Stimulated activated CD4-positive, alpha-beta T cell treated with anti-CD3 and anti-CD28 coated beads, Interleukin-4, amount 100 ng/mL, for 4 hours (primary cell): ENCODE measurements at regions not wholly inside any gene's neighbourhood (a gene's known extent, or its start where the extent isn't known, plus 50 kb on each side); places are given as distances from the start of the nearest gene placed in this dataset.
A peak's percentile ranks its signal among the peaks of the same experiment; 100 is the strongest.

Experiments
- DNase-seq, 2 experiments: peaks; one replicate each; pipeline ENCODE4 v3.0.0-alpha.2; 2020

DNA sequence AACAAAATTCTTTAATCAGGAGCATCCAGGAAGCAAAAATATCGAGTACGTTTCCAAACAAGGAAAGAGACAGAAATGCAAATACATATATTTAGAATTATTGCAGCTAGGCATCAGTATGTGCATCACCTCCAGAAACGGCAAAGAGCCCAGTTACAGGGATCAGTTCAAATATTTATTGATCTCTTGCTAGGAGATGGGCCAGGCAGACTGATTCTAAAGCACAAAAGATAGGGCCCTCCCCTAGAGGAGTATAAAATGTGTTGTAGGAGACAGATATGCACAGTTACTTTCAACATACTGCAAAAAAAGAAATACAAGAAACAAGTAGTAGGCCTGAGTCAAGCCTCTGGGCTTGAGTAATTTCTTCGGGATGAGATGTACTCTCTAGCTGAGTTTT lies 80.7 kb upstream of the NHSL1 start:
- no peak for DNase-seq

DNA sequence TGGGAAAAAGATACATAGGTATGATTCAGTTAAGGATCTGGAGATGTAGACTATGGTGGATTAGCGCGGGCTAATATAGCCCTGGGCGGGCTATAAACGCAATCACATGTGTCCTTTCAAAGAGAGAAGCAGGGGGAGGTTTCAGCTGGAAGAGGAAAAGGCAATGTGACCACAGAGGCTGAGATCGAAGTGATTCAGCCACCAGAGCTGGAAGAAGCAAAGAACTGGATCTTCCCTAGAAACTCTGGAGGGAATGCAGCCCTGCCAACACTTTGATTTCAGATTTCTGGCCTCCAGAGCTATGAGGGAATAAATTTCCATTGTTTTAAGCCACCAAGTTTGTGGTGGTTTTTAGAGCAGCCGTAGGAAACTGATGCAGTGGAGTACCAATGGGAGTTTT lies 81.5 kb upstream of the NHSL1 start:
- DNase-seq: no peak

DNA sequence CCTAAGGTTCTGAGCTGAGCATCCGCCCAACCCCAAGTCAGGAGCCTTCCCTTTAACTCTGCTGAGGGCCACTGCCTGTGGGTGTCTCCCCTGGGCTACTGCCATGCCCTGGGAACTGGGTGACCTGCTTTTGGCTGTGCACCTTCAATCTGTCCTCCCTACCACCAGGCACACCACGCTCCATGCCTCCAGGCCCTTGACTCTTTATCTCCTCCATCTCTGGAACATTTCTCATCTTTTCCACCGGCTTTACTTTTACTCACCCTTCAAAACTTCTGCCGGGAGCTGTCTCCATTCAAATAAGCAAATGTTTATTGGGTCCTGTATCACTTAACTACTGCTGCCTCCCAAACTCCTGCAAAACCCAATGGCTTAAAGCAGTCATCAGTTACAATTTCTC lies 83.3 kb upstream of the NHSL1 start:
- no peak for DNase-seq

DNA sequence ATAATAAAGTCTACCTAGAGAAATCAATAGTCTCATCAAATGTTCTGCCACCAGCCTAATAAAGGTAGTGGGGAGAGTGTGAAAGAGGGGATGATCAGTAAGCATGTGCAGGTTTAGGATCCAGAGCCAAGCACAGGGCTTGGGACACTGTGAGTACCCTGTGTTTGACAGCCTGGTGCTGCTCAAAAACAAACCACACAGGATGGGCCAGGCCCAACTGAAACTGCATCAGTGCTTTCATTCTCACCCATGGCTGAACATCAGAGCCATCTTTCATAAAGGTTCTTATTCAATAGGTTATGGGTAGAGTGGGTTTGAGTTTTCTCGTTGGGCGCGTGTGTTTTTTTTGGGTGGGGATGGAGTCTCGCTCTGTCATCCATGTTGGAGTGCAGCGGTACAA lies 87.3 kb upstream of the NHSL1 start:
- DNase-seq: no peak

DNA sequence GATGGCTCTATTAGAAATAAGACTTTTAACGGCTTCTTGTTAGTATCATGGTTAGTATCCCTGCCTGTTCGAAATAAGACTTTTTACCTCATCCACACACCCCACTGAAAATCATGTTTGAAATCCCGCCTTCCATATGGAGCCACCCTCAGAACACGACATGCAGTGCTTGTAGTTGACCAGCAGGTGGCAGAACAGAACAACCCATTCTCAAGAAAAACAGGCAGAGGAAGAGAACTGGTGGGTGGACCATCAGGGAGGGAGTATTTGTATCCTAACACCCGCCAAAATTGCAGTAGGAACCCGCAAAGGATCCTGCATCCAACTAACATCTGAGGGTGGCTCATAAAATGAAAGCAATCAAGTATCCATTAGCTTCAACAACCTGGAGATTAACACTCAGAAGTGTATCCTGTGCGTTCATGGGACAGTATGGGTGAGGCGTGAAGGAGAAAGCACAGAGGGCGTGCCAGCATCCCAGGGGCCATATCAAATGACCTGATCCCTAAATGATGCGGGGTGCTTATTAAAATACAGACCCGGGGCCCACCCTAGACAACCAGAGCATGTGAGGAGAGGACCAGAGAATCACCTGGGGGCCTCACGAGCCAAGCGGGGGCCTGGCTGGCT lies 89.6 kb upstream of the NHSL1 start:
- DNase-seq: peak; percentile 19 to 25

DNA sequence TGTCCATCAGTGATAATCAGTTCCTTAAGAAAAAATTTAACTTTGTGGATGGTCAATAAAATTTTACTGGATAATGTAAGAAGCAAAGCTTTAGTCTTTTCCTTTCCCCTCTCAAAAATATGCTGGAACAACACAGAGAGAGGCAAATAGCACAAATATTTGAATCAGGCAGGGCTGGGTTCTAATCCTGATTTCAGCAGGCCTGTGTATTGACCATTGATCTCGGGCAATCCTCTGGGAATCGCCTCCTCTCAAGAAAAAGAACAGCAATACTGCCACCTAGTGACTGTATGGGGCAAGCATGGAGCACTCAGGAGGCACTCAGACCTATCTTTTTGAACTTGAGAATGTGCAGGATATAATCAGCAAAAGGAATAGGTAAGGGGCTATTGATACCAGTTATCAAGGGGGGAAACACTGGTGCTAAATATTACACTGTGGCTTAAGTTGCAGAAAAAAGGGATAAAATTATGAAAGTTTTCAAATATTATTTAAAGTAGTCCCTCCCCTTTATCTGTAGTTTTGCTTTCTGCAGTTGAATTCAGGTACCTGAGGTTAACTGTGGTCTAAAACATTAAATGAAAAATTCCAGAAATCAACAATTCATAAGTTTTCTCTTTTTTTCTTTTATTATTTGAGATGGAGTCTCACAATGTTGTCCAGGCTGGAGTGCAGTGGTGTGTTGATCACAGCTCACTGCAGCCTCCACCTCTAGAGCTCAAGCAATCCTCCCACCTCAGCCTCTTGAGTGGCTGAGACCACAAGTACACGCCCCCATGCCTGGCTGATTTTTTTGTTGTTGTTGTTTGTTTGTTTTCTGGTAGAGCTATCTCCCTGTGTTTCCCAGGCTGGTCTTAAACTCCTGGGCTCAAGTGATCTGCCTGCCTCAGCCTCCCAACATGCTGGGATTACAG lies 91.8 kb upstream of the NHSL1 start:
- peak; percentile 15 to 17 for DNase-seq

DNA sequence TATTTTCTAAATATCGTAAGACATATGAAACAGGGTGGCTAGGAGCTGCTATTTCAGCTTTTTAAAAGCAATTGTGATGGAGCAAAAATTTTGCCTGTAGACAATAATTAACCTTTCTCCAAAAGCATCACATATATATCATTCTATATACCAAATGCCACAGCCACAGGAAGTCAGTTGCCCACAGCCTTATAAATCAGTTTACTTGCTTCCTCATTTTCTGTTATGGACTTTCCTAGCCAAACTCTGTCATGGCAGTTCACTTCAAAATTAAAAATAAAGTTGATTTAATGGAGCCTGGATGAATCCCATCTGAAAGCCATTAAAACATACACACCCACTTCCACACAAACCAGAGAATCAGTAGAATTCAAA lies 93.4 kb upstream of the NHSL1 start:
- DNase-seq: no peak

DNA sequence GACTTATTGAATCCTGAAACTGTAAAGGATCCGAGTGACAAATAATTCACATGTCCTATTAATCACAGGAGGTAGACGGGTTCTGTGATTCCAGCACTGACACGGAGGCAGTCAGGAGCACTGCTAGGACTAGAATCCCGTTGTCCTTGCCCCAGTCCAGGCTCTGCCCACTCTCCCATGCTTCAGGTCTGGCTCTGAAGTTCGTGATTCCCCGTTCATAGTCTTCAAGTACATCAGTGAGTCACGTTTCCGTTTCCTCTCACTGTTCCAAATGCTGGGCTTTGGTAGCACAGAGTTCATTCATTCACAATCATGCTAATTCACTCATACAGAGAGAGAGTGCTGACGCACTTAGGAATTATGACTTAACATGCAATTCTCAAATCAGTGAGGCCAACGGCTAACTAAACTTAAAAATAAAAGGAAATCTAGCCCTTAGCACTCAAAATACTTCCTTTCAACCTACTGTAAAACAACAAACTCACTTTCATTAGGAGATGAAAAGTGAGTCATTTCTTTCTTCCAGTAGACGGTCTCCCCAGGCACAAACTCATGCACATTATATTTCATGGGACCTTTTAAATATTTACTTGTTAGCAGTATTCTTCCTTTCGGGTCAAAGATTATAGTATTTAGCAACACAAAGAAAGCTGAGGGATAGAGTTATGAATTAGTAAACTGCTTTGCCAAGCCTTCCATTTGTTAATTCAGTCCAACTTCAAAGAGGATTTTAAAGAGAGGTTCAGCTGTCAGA lies 94.0 kb upstream of the NHSL1 start:
- DNase-seq: peak; percentile 10 to 21

DNA sequence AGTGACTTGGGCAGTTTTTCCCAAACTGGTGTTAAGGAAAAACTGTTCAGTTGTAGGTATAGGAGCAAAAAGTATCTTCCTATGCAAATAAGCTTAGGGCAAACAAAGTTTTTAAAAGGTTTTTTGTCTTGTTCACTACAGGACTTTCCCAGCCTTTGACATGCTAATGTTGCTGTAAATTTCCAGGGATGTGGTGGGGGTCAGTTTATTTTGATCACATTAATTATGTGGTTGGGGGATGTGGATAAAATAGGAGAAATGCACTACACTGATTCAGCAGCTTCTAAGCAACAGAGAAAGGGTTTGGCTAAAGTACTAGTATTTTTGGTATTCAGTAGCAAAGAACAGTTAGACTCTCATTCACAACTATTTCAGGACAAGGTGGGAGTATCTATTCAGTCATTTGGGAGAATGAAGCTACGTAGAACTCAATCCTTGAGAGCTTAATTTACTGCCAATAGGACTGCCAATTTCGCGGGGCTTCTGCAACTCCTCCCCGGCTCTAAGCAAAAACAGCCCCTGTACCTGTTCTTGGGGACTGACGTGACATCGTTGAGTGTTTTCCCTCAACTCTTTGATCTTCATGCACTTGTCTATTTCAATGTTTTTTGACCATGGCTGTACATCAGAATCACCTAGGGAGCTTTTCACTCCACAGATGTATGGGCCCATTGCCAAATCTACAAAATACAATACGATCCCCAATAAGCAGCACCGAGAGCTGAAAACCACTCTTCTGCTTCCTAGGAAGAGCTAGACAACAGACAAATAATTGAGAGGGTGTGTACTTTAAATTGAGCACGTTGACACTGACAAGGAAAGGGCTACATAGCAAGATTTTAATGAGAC lies 94.8 kb upstream of the NHSL1 start:
- no peak for DNase-seq

DNA sequence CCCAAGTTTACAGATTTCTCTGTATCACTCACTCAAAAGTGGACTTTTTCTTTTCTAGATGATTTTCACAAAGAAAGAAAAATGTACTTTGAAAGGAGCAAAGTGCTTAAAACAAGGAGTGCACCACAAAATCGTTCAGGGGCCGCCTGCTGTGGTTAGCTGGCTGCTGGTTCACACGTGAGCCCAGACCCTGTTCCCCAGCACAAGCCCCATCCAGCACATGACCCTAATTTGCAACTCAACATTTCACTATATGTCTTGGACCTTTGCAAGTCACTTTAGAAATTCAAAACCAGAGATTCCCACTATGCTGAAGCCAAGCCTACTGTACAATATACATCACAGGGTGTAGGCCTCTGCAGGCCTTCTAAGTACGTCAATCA lies 95.5 kb upstream of the NHSL1 start:
- DNase-seq: no peak

DNA sequence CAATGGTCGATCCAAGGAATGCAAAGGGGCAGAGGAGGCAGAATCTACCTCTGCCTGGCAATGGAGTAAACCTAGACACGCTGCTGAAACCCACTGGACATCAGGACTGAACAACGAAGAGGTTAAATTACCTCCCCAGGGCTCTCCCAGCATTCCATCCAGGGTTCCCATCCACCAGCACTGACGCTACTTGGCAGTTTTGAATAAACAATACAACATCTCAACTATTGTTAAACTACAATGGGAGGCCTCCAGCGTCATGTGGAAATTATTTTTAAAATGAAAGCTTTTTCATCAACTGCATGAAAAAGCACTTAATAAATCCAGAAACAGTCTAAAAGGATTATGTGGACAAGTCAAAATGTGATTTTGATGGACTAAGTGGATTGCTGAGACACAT lies 96.8 kb upstream of the NHSL1 start:
- DNase-seq: no peak

DNA sequence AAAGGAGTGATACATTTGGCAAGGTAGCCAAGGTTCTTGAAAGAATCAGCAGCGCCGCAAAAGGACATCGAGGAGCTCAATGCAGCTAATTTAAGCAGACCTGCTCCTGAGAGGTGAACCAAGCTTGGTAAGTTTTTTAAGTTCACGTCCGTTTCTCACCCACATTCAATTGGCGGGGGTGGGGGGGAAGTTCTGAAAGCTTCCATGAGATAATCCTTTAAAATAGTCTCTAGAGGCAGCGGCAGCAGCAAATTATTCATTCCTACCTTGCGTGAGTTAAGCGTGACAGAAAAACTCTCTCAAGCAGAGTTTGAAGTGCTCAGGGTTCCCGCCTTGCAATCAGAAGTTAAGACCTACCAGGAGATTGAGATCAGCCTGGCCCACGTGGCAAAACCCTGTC lies 97.3 kb upstream of the NHSL1 start:
- no peak for DNase-seq

DNA sequence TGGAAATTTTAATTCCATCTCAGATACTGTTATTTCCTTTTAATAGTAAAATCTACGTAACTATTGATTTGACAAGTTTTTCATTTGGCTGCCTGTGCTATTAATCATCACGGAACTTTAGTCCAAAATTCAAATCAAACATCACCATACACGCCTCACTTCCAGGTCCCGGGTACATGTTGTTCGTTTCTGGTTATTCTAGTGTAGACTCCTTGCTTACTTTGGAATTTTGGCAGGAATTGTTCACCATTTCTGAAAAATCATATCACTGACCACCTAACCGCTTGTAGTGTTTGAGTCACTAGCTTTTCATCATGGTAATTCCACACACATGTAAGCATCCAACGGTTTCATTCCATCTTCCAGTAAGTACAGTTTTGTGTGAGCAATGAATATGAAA lies 98.0 kb upstream of the NHSL1 start:
- DNase-seq: no peak

DNA sequence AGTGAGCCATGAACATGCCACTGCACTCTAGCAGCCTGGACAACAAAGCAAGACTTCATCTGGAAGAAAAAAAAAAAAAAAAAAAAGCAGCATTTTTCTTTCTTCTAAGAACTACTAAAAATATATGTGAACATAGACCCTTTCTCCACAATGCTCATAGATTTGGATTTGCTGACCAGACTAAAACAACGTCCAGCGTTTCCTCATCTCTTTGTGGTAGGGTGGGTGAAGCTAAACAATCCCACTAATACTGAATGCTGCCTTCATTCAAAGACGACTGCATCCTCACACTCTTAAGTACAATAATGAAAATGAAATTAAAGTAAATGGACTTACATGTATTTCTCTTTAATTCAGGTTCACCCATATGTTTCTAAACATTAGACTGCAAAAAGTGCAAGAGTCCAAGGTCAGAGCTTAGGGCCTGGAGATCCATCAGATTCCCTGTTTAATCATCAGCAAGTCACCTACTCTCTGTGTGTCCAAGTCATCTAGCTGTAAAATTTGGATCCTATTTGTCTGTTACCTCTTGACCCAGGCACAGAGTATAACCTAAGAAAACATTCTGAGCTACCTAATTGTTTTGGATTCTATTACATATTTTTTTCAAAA lies 99.4 kb upstream of the NHSL1 start:
- DNase-seq: no peak

DNA sequence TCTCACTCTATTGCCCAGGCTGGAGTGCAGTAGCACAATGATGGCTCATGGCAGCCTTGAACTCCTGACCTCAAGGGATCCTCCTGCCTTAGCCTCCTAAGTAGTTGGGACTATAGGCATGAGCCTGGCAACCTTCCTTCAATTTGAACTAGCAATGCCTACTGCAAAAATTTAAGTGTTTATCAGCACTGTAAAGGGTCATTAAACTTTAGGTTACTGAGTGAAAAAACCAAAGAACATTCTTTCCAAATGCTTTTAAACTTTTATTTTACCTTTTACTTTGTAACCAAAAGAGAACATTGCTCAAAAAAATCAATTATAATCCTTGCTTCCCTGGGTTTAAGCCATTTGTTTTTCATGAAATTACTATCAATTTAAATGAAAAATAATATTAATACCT lies 101.0 kb upstream of the NHSL1 start:
- DNase-seq: no peak

DNA sequence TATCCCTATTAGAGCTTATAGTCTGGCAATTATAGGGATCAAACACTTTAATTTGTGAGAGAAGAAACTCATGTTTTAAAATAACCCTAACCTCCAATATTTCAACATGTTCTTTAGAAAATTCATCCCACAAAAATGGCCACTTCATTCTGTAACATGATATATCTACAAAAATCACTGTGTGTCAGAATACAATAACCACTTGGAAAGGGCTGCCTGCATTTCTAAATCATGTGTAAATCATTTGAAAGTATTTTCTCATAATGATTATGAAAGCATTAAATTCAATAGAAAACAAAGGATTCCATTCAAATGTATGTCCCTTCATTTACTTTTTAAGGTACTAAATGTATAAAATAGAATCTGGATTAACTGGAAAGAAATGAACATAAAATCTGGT lies 101.4 kb upstream of the NHSL1 start:
- DNase-seq: no peak

DNA sequence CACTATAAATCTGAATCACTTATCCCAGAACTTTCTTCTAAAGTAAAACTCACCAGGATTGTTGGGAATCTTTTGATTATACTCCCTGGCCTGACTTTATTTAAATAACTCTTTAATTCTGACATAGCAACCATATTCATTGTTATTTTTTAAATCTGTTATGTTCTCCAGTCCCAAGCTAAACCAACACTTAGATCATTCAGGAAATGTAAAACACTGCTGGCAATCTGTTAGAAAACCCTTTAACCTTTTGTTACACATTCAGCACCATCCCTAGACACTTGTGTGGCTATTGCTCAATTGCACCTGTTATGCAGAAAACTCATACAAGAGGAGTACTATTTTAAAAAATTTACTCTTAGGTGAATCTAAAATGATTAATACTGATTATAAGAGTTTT lies 101.8 kb upstream of the NHSL1 start:
- DNase-seq: no peak

DNA sequence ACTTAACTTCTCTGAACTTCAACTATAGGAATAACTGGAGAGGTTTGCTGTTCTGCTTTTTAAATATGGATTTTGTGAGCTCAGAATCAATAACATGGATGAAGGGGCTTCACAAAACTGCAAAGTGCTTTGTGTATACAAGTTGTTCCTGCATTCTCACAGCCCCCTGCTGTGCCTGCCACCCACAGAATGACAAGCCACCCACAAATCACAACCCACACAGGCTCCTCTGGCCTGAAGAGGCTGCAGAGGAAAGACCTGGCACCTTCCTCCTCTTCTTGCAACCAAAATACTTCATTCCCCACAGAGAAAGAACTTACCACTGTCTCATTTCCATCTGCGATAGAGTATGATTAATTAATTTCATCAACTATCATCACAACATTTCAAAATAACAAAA lies 106.7 kb upstream of the NHSL1 start:
- no peak for DNase-seq

DNA sequence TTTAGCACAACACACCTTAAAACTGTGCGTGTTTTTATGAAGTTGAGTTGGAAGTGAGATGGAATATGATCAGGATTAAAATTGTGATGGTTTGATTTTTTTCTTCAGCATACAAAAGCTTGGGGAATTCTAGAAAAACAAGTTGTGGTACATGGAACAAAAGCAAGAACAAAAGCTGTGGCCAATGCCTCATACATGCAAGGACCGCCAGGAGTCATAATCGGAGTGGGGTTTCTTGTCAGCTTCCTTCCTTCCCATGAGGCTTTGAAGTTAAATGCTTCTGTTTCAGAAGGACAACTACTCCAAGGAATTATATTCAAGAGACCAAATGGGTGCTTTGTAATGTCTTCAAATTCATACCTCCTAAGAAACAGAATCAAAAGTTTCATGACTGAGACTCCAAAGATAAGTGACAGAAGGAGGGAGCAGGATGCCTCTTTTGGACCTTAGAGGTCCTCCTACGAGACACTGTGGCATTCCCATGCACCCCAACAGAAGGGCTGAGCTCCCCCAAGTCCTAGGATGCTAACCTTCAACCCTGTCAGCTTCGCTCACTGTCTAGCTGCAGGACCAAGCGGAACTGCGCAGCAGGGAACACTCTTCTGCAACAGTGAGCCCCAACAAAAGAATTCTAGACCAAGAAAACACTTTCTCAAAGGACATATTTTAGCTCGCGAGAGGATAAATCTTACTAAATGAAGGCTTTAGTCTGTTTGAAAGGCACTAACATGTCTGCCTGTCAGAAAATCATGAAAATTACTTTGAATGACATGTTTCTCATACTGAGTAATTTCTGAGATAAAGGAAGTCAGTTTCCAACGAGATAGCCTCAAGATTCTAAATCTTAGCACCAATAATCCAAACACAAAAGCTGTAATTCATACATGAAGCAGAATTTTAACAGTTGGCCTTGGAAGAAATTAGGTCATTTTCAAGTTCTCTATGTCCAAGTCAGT lies 108.5 kb upstream of the NHSL1 start:
- no peak for DNase-seq

DNA sequence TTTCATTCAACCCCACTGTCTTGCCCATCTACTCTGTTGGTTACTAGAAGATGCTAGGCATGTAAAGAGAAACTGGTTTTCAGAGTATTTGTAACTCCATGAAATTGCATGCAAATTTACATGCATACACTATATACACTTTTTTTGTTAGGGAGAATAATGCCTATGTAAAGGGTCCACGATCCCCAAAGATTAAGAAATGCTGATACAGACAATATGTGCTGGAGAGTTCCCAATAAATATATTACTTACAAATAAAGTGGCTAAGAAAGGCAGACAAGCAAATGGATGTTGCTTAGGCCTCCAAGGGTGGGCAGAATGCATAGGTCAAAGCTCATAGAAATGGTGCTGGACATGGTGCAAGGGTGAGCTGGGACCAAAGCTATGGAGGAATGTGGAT lies 109.6 kb upstream of the NHSL1 start:
- DNase-seq: no peak

DNA sequence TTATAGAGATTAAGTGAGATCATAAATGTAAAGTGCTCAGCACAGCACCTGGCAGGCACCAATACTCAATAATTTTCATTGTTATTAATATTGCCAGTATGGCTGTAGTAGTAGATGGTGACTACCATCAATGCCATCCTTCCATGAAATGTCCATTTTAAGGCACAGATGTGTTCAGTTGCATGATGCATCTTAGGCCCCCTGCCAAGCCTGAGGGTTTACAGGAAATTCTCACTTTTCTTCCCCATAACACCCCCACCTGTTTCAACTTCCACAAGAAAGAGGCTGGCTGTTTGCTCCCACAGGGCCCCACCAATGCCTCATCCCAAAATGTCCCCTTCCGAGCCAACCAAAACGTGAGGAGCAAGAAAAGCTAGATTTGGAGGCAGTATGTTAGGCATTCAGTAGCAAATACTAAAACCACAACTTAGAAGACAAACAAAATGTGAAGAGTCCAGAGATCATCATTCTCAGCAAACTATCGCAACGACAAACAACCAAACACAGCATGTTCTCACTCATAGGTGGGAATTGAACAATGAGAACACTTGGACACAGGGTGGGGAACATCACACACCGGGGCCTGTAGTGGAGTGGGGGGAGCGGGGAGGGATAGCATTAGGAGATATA lies 110.6 kb upstream of the NHSL1 start:
- DNase-seq: no peak
